GM12878 (cell line): ENCODE measurements at regions not wholly inside any gene's neighbourhood (a gene's known extent, or its start where the extent isn't known, plus 50 kb on each side); places are given as distances from the start of the nearest gene placed in this dataset.
A peak's percentile ranks its signal among the peaks of the same experiment; 100 is the strongest.

Experiments used
- ATAC-seq: fragments of 200-7000 bp; cut with Tn5 transposase; 3 replicates; pipeline ENCODE4 v1.9.1; 2020; ENCODE audit warnings: mild to moderate bottlenecking, moderate library complexity
- BruUV-seq: library from RNA; stranded (reverse); fragments of 400-500 nt; replicated peaks from 2 replicates; lab custom pipeline; 2021; lab: Mats Ljungman, UMichigan
- CTCF ChIA-PET: fragments of 300-600 bp; sonication (Branson Sonifier 250); formaldehyde crosslinking; extraction: SDS; loops from one replicate; lab custom pipeline; 2021; ENCODE audit warnings: inconsistent platforms; lab: Yijun Ruan, JAX
- POLR2A ChIA-PET: fragments of 350-600 bp; formaldehyde crosslinking; extraction: SDS; loops from one replicate; lab custom pipeline; 2021; ENCODE audit warnings: inconsistent platforms; lab: Charles Lee
- RAD21 ChIA-PET: fragments of 300-600 bp; sonication (Branson Sonifier 250); formaldehyde crosslinking; loops from one replicate; lab custom pipeline; 2023; ENCODE audit warnings: antibody characterized with exemption; ENCODE audit not compliant: unreplicated experiment; lab: Charles Lee
- SMC1A ChIA-PET: fragments of 300-600 bp; sonication (Branson Sonifier 250); formaldehyde crosslinking; loops from one replicate; lab custom pipeline; 2023; ENCODE audit not compliant: unreplicated experiment, uncharacterized antibody; lab: Charles Lee
- DNase-seq: peaks from one replicate; pipeline ENCODE4 v3.0.0-alpha.2; 2011; ENCODE audit warnings: low read depth, low spot score
- FAIRE-seq: peaks from 3 replicates; lab custom pipeline; 2011; peaks lifted over from hg19 to GRCh38; lab: Jason Lieb, UNC
- H2AFZ ChIP-seq: 2 replicates; pipeline ENCODE4 v1.6.0; 2011; ENCODE audit warnings: low read depth, low read length, control low read depth; ENCODE audit not compliant: control insufficient read depth
- H3K27ac ChIP-seq: 2 replicates; pipeline ENCODE4 v1.5.1; 2011; ENCODE audit warnings: control low read depth; ENCODE audit not compliant: control insufficient read depth, insufficient read depth
- H3K27me3 ChIP-seq, 2 experiments: replicated peaks in 1 of 2; 2 replicates each; pipeline versions ENCODE4 v1.6.0 to v1.6.1; 2011; ENCODE audit warnings: low read length in 1 of 2; ENCODE audit not compliant: control insufficient read depth in 2 of 2, insufficient read depth in 2 of 2
- H3K36me3 ChIP-seq, 2 experiments: 2 replicates each; pipeline ENCODE4 v1.5.1; 2011; ENCODE audit warnings: low read length in 1 of 2; ENCODE audit not compliant: control insufficient read depth in 2 of 2, insufficient read depth in 2 of 2
- H3K4me1 ChIP-seq: 2 replicates; pipeline ENCODE4 v1.6.1; 2011; ENCODE audit warnings: mild to moderate bottlenecking, low read length, moderate library complexity, mixed read lengths; ENCODE audit not compliant: control insufficient read depth, insufficient read depth
- H3K4me2 ChIP-seq: 2 replicates; pipeline ENCODE4 v1.6.0; 2011; ENCODE audit warnings: control low read depth; ENCODE audit not compliant: control insufficient read depth, insufficient read depth
- H3K4me3 ChIP-seq: fragments of 200-600 bp; sonication (generic); 2 replicates; pipeline ENCODE4 v1.5.1; 2016
- H3K79me2 ChIP-seq: 2 replicates; pipeline ENCODE4 v1.6.0; 2011; ENCODE audit warnings: low read length; ENCODE audit not compliant: control insufficient read depth, insufficient read depth
- H3K9ac ChIP-seq: 2 replicates; pipeline ENCODE4 v1.8.0; 2011; ENCODE audit warnings: low read length, control low read depth, mixed read lengths; ENCODE audit not compliant: control insufficient read depth, insufficient read depth
- H3K9me3 ChIP-seq: replicated peaks from 3 replicates; pipeline ENCODE4 v1.5.1; 2011; ENCODE audit warnings: mild to moderate bottlenecking, low read length; ENCODE audit not compliant: control insufficient read depth, insufficient read depth
- H4K20me1 ChIP-seq: 2 replicates; pipeline ENCODE4 v1.6.0; 2011; ENCODE audit not compliant: control insufficient read depth, insufficient read depth
- BHLHE40 ChIP-seq, 2 experiments: fragments of 450-650 bp in 1 of 2; IDR thresholded peaks; 2 replicates each; pipeline ENCODE4 v1.6.1; 2011 to 2017; ENCODE audit warnings: low read depth in 2 of 2, borderline replicate concordance in 1 of 2, improper control_type of control experiment in 1 of 2, low read length in 1 of 2, mild to moderate bottlenecking in 1 of 2
- CREM ChIP-seq: IDR thresholded peaks from 2 replicates; pipeline ENCODE4 v1.6.1; 2014; ENCODE audit warnings: antibody characterized with exemption, low read depth
- HCFC1 ChIP-seq: fragments of 150-350 bp; IDR thresholded peaks from 2 replicates; pipeline ENCODE4 v1.6.1; 2014; ENCODE audit warnings: low read length
- KAT2A ChIP-seq: conservative IDR thresholded peaks from 2 replicates; pipeline ENCODE4 v1.6.1; 2011; ENCODE audit warnings: low read depth, low read length; ENCODE audit not compliant: control insufficient read depth
- MXI1 ChIP-seq: fragments of 150-350 bp; IDR thresholded peaks from 2 replicates; pipeline ENCODE4 v1.6.1; 2011; ENCODE audit warnings: low read depth, mild to moderate bottlenecking, inconsistent platforms, low read length, improper control_type of control experiment
- MYC ChIP-seq: IDR thresholded peaks from 2 replicates; pipeline ENCODE4 v1.6.1; 2011; ENCODE audit warnings: mild to moderate bottlenecking, low read length, moderate library complexity, inconsistent platforms; ENCODE audit not compliant: insufficient read depth, insufficient replicate concordance, insufficient read length, severe bottlenecking
- NFIC ChIP-seq: IDR thresholded peaks from 2 replicates; pipeline ENCODE4 v1.6.1; 2012; ENCODE audit warnings: low read depth, mild to moderate bottlenecking, inconsistent platforms, low read length, moderate library complexity
- NRF1 ChIP-seq: conservative IDR thresholded peaks from 2 replicates; pipeline ENCODE4 v1.6.1; 2011; ENCODE audit warnings: mild to moderate bottlenecking, low read depth, low read length, improper control_type of control experiment
- RAD21 ChIP-seq: IDR thresholded peaks from 2 replicates; pipeline ENCODE4 v1.6.1; 2011; ENCODE audit warnings: mild to moderate bottlenecking, low read depth, low read length, moderate library complexity; ENCODE audit not compliant: insufficient read depth
- SMARCA5 ChIP-seq: fragments of 450-650 bp; IDR thresholded peaks from 2 replicates; pipeline ENCODE4 v1.6.1; 2017; ENCODE audit warnings: mild to moderate bottlenecking
- SREBF1 ChIP-seq: IDR thresholded peaks from 2 replicates; pipeline ENCODE4 v1.6.1; 2012; ENCODE audit warnings: mild to moderate bottlenecking, low read length
- TBL1XR1 ChIP-seq: IDR thresholded peaks from 2 replicates; pipeline ENCODE4 v1.6.1; 2012; ENCODE audit warnings: low read depth, low read length, improper control_type of control experiment
- TCF7 ChIP-seq: IDR thresholded peaks from 2 replicates; pipeline ENCODE4 v1.6.1; 2014; ENCODE audit warnings: antibody characterized with exemption, borderline replicate concordance
- ZNF24 ChIP-seq: fragments of 450-650 bp; IDR thresholded peaks from 2 replicates; pipeline ENCODE4 v1.6.1; 2017; ENCODE audit warnings: antibody characterized with exemption, mild to moderate bottlenecking
- ZNF384 ChIP-seq: IDR thresholded peaks from 2 replicates; pipeline ENCODE4 v1.6.1; 2012; ENCODE audit warnings: low read depth, mild to moderate bottlenecking, low read length, improper control_type of control experiment, borderline replicate concordance
- ZSCAN29 ChIP-seq: fragments of 450-650 bp; IDR thresholded peaks from 2 replicates; pipeline ENCODE4 v1.6.1; 2017; ENCODE audit warnings: mild to moderate bottlenecking, moderate library complexity
- WGBS: methylation state at CpG from one replicate; pipeline ENCODE4 v1.1.6; 2016; ENCODE audit warnings: low lambda C conversion rate; ENCODE audit not compliant: insufficient replicate concordance, insufficient coverage; ENCODE audit errors: missing lambda C conversion rate; 5-methylcytosine and 5-hydroxymethylcytosine counted together
- in situ Hi-C: fragments of 300-500 bp; cut with MboI; formaldehyde crosslinking; loops from 9 replicates; pipeline ENCODE4 v1.14.3; 2018; ENCODE audit warnings: mixed read lengths
- intact Hi-C: fragments of 100-400 bp; cut with micrococcal nuclease; formaldehyde crosslinking; loops from one replicate; pipeline ENCODE4 v1.14.2; 2022; ENCODE audit not compliant: unreplicated experiment
- TF ChIP-seq, protein P1 (sequence below): IDR thresholded peaks from 2 replicates; pipeline ENCODE4 v1.6.1; 2011; ENCODE audit warnings: borderline replicate concordance, low read depth, mild to moderate bottlenecking, moderate library complexity, low read length; ENCODE audit not compliant: insufficient read depth, poor library complexity, severe bottlenecking
- TF ChIP-seq, protein P2 (sequence below): fragments of 450-650 bp; conservative IDR thresholded peaks from 2 replicates; pipeline ENCODE4 v1.6.1; 2017; ENCODE audit warnings: mild to moderate bottlenecking, moderate library complexity

DNA sequence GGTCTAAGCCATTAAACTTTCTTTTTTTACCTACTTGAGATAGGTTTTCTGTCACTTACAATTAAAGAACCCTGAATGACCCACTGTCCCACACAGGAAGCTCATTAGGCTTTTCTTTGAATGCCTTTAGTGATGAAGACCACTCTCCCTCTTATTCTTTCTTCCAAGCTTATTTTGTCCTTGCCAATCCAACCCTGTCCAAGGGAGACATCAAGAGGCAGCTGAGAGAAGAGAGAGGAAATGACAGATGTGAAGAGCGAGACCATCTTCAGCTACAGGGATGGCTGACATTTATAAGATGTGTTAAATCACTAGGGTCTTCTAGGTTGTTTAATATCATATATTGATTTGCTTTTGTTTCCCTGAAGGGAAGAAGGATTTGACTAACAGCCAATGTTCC lies 133.5 kb downstream of the FAM114A2 start:
- POLR2A ChIA-PET = no interaction called here
- in situ Hi-C loops = no loop called here
- DNase-seq = no peak
- Histone ChIP-seq H3K4me3 (no peak overlapping the region), H2AFZ (no peak overlapping the region), H3K4me2 (no peak overlapping the region), H3K9ac (no peak overlapping the region), H3K27ac (no peak overlapping the region), H4K20me1 (no peaks in the 10 kb centered on the region), H3K79me2 (no peaks in the 10 kb centered on the region), H3K36me3 (no peaks in the 10 kb centered on the region), H3K9me3 (no peaks in the 10 kb centered on the region), H3K27me3 (no peaks in the 10 kb centered on the region), H3K4me1 (no peaks in the 10 kb centered on the region)
- no peak for ATAC-seq
- TF ChIP-seq NRF1 (no peak), RAD21 (peak; percentile 36), TCF7 (no peak), ZSCAN29 (no peak)
- FAIRE-seq = no peak
- RAD21 ChIA-PET = no interaction called here
- no TSS peak for BruUV-seq
- 0% methylated on average over 1 of the region's 1 CpG for WGBS
- SMC1A ChIA-PET = no interaction called here
- intact Hi-C loops = no loop called here
- CTCF ChIA-PET = no interaction called here

DNA sequence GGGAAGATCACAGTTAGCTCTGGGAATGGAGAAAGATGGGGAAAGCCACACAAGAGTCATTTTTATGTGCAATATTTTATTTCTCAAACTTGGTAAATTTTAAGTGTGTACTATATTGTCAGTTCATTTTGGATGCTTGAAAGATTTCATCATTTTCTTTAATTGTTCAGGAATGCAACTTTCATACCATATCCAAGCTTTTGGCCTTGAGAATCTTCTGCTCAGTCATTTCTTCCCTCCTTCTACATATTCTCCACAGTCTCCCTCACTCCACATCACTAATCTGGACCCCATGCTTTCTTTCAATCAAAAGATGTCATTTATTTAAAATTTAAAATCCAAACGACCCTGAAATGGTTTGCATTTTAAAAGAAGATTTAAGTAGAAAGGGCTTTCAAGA lies 135.4 kb downstream of the FAM114A2 start:
- WGBS = 3% methylated on average over 1 of the region's 1 CpG
- POLR2A ChIA-PET = no interaction called here
- TF ChIP-seq SMARCA5 (no peak), MXI1 (no peak), ZNF24 (no peak), CREM (no peak), BHLHE40 (IDR thresholded peaks at IDR 0.05; ENCODE audit: borderline replicate concordance in 1 of 2, low read depth in 2 of 2, low read length in 1 of 2) (no peak), MYC (no peak), NFIC (no peak), HCFC1 (no peak), SREBF1 (no peak), TBL1XR1 (no peak), ZNF384 (no peak), KAT2A (no peak)
- TF ChIP-seq, protein P1, sequence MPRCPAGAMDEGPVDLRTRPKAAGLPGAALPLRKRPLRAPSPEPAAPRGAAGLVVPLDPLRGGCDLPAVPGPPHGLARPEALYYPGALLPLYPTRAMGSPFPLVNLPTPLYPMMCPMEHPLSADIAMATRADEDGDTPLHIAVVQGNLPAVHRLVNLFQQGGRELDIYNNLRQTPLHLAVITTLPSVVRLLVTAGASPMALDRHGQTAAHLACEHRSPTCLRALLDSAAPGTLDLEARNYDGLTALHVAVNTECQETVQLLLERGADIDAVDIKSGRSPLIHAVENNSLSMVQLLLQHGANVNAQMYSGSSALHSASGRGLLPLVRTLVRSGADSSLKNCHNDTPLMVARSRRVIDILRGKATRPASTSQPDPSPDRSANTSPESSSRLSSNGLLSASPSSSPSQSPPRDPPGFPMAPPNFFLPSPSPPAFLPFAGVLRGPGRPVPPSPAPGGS = no peak
- TF ChIP-seq, protein P2, sequence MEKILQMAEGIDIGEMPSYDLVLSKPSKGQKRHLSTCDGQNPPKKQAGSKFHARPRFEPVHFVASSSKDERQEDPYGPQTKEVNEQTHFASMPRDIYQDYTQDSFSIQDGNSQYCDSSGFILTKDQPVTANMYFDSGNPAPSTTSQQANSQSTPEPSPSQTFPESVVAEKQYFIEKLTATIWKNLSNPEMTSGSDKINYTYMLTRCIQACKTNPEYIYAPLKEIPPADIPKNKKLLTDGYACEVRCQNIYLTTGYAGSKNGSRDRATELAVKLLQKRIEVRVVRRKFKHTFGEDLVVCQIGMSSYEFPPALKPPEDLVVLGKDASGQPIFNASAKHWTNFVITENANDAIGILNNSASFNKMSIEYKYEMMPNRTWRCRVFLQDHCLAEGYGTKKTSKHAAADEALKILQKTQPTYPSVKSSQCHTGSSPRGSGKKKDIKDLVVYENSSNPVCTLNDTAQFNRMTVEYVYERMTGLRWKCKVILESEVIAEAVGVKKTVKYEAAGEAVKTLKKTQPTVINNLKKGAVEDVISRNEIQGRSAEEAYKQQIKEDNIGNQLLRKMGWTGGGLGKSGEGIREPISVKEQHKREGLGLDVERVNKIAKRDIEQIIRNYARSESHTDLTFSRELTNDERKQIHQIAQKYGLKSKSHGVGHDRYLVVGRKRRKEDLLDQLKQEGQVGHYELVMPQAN = no peak

More for the DNA sequence above, 135.4 kb downstream of the FAM114A2 start:
- Histone ChIP-seq H3K9me3 (no peaks in the 10 kb centered on the region), H3K36me3 (no peaks in the 10 kb centered on the region), H3K9ac (no peak overlapping the region), H2AFZ (no peak overlapping the region), H3K27me3 (no peaks in the 10 kb centered on the region), H4K20me1 (no peaks in the 10 kb centered on the region), H3K4me1 (no peaks in the 10 kb centered on the region), H3K27ac (no peak overlapping the region), H3K4me3 (no peak overlapping the region), H3K4me2 (no peak overlapping the region), H3K79me2 (no peaks in the 10 kb centered on the region)
- BruUV-seq = no TSS peak
- SMC1A ChIA-PET = no interaction called here
- FAIRE-seq = no peak
- in situ Hi-C loops = no loop called here
- no peak for DNase-seq
- intact Hi-C loops = no loop called here
- RAD21 ChIA-PET = no interaction called here
- CTCF ChIA-PET = no interaction called here
- no peak for ATAC-seq
